UCSD-AML1 (cell line): ENCODE measurements at regions not wholly inside any gene's neighbourhood (a gene's known extent, or its start where the extent isn't known, plus 50 kb on each side); places are given as distances from the start of the nearest gene placed in this dataset.

Experiments
- DNase-seq: peaks from one replicate; lab custom pipeline; 2025; ENCODE audit not compliant: unreplicated experiment; lab: John Stamatoyannopoulos, UW

DNA sequence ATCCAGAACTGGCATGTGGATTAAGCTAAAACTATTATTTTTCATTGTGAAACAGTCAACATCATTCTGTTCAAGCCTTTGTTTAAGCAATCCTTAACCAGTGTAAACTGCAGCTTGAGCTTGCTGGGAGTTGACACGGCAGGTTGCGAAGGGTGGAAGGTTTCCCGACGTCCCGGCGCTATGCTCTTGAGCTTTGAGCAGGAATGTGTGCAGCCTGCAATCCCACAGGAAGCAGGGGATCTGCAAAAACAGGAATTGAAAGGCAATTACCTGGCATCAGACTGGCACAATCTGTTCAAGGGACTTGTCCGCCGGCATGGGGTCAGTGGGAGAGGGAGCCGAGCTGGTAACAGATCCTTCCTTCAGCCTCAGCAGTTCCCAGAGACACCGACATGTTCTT, 586.7 kb upstream of the SGCG start:
- DNase-seq = no peak

DNA sequence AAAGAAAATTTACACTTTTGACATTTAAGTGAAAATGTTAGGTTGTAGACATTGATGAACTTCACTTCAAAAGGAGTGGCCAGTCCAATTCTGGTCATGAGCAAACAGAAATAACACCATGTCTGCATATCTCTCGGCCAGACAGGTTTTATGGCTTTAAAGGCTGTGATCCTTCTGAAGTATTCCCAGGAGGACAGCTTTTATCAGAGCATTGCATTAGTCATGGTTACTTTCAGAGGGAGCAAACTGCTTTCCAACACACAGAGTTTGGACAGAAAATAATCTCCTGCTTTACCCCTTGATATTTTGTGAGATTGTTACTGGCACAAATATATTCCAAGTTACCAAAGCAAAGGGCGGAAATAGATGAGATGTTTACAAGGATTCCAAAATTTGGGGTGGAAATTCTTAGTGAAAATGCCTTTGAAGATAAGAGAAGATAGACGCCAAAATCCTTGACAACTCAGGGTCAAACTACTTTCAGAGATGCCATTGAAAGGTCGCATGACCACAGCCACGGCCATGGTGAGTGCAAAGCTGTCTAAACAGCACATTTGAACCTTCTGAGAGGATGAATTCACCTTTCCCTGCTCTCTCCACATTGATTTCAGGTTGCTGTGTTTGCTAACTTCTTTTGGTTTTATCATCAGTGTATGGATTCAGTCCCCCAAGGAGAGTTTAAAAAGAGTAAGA, 584.5 kb upstream of the SGCG start:
- no peak for DNase-seq

- DNase-seq = no peak
These were observed 581.6 kb upstream of the SGCG start for GRCh38 chr13:22599156-22599555.

DNA sequence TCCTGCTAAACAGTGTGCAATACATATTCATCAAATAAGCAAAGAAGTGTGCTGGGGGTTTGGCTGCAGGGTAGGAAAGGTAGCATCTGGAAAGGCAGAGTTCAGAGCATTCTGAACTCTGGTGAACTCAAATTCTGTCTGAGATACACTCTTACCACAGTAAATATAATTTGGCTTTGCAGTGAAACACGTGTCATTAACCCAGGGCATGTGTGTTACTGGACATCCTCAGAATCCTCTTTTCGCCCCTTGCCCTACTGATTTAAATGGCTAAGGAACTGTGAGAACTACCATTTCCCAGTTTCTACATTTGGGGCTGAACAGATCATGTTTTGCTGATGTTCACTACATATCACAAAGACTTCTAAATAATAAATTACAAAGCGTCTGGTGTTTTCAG, 562.8 kb upstream of the SGCG start:
- no peak for DNase-seq

DNA sequence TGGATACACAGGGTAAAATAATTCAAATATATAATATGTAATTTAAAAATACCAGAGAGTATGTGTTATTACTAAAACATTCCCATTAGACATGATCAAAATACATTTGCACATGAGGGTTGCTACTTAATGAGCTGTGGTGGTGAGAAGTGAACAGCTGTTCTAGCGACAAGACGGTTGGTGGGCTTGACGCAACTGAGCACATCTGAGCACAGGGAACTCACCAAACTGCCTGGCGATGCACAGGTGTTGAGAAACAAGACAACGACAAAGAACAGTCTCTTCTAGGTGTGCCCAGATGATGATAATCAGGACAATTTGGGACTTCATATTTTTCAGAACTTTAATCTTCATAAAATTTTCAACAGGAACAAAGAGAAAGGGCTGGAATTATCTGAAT, 555.1 kb upstream of the SGCG start:
- DNase-seq = no peak

GRCh38 chr13:22629374-22629773, 551.4 kb upstream of the SGCG start:
- no peak for DNase-seq

DNA sequence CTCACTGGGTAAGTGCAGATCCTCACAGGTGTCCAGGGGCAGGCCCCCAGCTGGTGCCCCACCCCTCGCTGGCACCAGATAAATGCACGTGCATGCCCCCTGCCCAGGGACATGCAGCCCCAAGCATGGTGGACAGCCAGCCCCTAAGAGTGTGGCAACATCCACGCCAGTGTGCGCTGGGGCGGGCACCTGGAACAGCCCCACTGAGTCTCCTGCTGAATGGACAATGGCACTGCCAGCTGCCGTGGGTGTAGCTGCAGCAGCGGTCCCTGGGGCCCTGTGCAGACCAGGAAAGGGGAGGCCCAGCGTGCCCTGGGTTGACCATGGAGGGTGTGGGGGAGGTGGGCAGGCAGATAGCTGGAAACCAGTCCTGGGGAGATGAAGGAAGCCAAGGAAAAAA, 538.7 kb upstream of the SGCG start:
- DNase-seq = no peak

DNA sequence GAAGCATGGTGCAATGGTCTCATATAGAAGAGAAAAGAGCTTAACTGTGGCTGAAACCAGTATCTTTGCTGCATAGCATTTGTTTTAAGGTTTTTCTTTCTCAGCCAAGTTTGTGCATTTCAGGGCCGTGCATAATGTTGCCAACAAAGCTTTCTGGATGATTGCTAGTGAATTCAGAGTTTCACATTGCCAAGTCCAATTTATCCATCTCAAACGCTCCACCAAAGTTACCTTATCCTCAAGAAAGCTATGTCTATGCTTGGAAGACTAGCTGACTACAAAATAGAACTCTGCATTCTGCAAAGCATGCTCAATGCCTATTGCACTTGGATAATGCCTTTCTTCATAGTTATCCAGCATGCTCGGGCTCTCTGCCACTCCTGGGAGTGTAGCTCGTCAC, 535.8 kb upstream of the SGCG start:
- no peak for DNase-seq

GRCh38 chr13:22647156-22647850, 533.5 kb upstream of the SGCG start:
- no peak for DNase-seq

GRCh38 chr13:22648320-22648801, 532.4 kb upstream of the SGCG start:
- no peak for DNase-seq

DNA sequence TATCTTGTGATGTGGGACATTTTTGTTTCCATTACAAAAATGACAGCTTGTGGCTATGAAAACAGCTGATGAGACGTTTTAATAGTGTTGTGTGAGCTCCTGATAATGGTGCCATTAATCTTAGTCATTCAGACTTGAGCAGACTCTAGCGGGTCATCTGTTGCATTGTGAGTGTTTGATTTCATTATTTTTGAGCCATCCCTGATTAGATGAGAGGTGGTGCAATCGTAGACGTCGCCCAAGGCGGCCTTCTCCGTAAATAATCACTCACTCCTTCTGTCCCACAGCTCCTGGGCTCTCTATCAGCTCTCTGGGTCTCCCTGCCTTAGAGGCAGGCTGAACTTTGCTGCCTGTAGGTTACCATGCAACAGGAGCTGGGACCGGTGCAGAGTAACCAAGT, 528.0 kb upstream of the SGCG start:
- no peak for DNase-seq

- DNase-seq = no peak
These were observed 526.9 kb upstream of the SGCG start for GRCh38 chr13:22653866-22654265.

- no peak for DNase-seq
These were observed 525.5 kb upstream of the SGCG start for GRCh38 chr13:22655106-22655852.

GRCh38 chr13:22662771-22663170, 518.0 kb upstream of the SGCG start:
- no peak for DNase-seq

DNA sequence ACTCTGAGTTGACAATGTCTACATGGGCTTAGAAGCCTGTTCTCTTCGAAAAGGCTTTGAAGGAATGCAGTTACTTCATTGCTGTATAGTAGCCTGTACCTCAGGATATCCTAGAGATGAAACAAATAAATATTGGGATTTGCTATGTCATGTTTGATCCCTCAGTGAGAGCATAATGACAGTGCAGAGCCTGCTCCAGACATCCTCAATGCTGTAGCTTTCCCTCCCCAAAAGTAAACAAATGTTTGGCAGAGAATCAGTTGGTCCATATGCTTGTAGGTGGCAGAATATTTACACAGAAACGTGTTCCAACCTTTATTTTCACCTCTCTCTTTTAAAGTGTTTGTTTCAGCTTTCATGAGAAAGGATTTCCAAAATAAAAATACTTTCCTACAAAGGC, 515.3 kb upstream of the SGCG start:
- no peak for DNase-seq

DNA sequence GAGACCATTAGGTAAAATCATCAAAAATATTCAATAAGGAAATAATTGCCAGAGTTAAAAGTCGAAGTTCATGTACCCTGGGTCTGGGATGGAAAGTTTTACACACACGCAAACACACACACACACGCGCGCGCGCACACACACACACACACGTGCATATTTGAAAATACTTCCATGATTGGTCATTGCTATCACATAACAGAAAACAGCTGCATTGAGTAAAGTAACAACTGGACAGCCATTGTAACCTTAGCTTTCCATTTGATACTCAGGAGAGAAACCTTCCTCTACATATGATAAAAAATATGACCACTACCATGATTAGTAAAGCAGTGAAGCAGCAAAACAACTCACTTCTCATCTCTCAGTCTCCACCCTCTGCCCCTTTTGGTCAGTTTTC, 490.0 kb upstream of the SGCG start:
- no peak for DNase-seq

GRCh38 chr13:22693691-22694090, 487.1 kb upstream of the SGCG start:
- no peak for DNase-seq

DNA sequence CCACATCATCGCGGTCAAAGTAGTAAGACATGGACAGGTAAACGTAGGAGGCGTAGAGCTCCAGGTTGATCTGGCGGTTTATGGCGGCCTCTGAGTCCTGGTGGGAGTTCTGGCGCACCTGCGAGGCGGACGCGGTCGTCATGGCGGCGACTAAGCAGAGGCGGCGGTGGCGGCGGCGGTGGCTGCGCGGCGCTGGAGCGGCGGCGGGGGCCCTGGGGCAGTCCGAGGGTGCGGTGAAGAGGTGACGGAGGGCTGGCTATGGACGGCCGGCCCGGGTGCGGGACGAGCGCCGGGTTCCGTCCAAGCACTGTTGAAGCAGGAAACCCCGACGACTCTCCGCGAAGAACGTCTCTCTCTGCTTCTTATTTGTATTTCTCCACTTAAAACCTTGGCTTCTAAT, 484.3 kb upstream of the SGCG start:
- DNase-seq = no peak

DNA sequence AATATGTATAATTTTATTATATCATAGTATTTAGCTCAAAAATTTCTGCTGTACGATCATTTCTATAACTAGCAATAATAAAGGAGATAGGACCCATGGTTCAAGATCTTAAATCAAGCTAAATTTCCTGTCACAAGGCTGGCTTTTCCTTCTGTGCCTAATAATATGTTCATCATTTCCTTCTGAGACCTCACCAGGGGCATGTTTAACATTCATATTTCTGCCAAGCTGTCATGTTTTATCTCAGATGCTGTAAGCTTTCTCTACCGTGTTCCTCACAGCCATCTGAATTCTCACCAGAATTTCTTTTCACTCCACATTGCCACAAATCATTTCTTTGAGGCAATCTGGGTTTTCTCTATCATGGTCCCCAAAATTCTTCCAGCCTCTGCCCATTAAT, 482.3 kb upstream of the SGCG start:
- DNase-seq = no peak

- no peak for DNase-seq
These were observed 480.4 kb upstream of the SGCG start for GRCh38 chr13:22700246-22700887.

DNA sequence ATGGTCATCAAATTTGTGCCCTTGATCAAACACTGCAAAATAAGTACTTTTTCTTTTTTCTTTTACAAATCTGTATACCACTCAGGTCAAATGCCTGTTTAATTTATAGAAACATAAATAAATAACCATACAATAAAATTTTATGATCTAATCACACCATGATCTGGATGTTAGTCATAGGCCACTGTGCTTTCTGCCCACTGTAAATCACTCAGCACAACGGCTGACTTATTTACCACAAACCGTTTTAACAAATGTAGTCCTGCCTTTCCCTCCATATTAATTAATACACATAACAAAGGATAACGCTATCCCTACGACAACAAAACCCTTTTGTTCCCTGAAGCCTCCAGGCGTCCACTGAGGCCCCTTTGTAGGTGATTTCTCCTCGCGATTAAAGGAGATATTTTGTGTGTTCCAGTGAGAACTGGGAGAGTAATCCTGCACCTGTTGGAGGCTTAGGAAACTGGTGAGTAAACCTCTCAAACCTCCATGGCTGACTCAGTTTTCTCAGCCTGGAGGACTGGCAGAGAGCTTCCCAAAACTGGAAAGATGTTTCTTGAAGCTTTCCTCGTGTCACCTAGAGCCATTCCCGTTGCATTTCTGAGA, 477.1 kb upstream of the SGCG start:
- DNase-seq = no peak
